GM18508 (cell line): ENCODE measurements at regions not wholly inside any gene's neighbourhood (a gene's known extent, or its start where the extent isn't known, plus 50 kb on each side); places are given as distances from the start of the nearest gene placed in this dataset.
"Not testable (repeated sequence)": the region's sequence is repeated elsewhere in the genome, so short reads cannot be mapped to it uniquely, and the experiment has no call there.

Experiments
- ATAC-seq: cut with Tn5 transposase; IDR thresholded peaks from one replicate; pipeline ENCODE4 v1.9.1; 2021; ENCODE audit warnings: moderate number of reproducible peaks; ENCODE audit not compliant: insufficient read depth, unreplicated experiment

DNA sequence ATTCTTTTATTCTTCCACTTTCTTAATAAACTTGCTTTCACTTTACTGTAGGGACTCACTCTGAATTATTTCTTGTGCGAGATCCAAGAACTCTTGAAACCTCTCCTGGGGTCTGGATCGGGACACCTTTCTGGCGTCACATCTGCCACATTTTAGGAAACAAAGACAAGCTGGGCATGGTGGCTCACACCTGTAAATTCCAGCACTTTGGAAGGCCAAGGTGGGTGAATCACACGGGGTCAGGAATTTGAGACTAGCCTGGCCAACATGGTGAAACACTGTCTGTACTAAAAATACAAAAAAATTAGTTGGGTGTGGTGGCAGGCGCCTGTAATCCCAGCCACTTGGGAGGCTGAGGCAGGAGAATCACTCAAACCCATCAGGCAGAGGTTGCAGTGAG is 1399.6 kb downstream of the CDH8 start:
- ATAC-seq = not testable (repeated sequence)

DNA sequence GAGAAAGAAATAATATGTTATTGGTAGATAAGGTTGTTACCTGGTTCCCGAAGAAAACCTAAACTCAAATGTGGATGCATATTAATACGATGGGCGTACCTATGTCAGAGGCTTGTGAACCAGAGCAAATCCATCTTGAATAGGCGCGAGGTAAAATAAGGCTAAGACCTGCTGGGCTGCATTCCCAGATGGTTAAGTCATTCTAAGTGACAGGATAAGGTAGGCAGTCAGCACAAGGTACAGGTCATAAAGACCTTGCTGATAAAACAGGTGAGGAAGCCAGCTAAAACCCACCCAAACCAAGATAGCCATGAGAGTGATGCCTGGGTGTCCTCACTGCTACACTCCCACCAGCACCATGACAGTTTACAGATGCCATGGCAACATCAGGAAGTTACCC is 1400.1 kb downstream of the CDH8 start:
- ATAC-seq = no peak

DNA sequence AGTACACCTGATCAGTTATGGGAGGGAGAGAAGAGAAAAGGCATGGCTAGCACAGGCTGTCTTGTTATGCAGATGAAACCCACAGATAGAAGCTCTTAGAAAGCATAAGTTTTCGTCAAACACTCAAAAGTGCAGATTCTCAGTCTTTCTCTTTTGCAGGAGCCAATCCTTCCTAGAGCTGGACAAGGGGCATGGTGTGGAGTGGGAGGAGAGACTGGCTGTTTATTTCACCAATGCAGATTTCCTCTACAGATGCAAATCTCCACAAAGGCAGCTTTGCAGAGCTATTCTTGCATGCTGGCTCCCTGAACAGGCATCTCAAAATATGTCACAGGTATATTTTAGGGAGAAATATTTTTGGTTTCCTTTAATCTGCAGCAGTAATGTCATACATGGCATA is 1400.7 kb downstream of the CDH8 start:
- no peak for ATAC-seq

DNA sequence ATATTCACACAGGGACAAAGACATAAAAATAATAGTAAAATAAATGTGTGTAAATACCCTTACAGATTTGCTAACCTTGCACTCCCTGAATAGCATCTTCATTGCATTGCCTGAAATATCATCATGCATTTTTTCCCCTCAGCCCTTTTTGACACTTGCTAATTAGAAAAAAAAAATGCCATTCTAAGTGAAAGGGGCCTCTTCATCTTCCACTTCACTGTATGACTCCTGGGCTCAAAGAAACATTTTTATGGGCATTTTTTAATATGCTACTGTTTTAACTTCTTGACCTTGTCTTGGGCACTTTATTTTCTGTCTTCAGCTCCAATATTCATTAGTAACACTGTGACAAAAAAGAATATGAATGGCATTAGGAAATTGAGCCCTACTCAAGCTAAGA is 1424.4 kb downstream of the CDH8 start:
- no peak for ATAC-seq

DNA sequence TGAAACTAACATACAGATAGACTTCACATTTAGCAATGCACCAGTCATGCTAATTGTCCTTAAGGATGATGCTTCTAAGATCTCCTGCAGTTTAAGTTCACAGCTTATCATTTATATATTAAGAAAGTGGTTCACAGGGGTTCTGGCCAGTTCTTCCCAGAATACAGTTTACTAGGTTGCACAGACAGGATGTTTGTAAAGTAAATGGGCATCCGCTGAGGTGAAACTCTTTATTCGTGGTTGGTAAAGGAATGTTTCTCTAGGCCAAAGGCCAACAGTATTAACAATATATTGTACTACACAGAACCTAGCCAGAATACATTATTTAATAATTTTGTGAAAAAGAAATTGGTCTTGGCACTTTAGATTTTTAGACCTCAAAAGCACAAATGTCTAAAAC is 1427.3 kb downstream of the CDH8 start:
- no peak for ATAC-seq

DNA sequence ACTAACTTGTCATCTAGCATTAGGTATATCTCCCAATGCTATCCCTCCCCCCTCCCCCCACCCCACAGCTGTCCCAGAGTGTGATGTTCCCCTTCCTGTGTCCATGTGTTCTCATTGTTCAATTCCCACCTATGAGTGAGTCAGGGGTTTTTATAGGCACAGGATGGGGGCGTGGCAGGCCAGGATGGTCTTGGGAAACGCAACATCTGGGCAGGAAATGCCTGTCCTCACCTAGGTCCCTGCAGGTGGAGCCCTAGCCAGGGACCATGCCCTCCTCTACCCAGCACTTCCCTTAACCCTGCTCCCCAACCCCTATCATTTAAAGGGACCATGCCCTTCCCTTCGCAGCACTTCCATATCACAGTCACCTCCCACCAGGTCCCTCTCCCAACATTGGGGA is 1430.6 kb downstream of the CDH8 start:
- ATAC-seq = not testable (repeated sequence)

DNA sequence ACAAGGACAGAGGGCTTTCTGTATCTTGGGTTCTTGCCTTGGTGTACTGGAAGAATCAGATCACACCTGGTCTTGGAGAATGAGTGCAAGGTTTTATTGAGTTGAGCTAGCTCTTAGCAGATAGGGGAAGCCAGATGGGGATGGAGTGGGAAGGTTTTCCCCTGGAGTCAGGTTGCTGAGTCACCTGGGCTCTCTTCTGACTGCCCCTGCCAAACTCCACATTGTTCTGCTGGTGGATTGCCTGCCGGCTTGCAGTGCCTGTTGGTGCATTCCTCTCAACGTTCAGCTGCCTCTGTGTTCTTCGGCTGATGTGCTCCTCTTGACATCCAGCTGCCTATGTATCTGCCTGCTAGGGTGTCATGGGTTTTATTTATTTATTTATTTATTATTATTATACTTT is 1431.1 kb downstream of the CDH8 start:
- ATAC-seq = no peak

DNA sequence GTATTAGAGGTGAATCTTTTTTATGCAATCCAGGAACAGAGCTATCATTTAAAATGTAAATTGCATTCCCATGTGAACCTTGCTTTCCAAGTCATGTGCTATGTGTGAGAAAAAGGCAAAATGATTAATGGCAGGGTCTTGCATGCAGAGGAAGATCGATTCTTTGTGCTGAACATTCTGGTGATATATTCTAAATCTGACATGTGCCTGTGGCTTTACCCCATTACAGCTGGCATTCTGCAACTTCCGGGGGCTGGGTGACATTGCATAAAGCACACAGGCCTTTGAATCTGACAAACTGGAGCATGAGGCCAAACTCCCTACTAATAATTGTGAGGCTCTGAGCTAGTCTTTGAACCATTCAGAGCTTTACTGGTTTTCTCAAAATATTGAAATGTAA is 1449.7 kb downstream of the CDH8 start:
- ATAC-seq = no peak

DNA sequence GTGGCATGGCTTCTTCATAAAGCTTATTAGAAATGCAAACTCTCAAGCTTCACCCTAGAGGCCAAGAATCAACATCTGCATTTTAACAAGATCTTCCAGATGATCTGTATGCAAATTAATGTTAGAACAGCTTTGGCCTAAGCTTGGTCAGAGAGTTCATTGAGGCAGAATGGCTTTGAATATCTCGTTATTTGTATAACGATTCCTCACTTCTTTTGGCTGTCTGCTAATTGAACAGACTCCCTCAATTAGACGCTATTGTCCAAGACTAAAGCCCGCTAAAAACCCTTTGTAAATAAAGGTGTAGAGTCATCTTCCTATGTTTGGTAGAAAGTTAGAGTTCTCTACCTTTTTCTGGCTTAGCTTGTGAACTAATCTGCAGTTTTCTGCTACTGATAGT is 1453.7 kb downstream of the CDH8 start:
- ATAC-seq = no peak

DNA sequence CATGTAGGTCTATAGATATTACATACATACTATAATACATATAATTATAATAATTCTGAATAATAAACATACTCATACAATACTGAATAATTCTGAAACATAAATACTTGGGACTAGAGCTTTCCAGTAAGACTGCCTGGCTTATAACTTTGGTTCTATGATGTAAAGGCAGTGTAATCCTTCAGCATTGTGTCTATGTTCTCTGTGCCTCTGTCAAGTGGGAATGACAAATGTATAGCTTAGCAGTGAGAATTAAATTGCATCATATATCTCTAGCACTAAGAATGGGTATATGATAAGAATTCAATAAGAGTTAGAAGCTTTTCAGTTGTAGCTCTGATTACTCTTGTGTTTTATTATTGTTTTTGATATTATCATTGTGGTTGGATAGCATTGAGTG is 1469.3 kb downstream of the CDH8 start:
- no peak for ATAC-seq

DNA sequence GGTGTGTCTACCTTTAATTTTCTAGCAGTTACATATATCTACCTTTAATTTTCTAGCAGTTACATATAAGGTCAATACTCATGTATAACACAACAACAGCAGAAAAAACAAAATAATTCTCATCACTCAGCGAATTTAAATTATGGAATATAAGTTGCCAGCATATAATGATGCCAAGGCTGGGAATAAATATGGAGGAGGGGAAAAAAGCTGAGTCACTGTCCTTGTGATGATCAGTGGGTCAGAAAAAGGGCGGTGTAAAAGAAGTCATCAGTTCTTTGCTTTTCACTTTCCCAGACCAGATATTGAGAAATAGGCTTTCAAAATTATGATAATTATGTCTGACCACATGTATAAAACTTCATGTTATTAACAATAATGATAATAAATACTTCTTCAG is 1471.7 kb downstream of the CDH8 start:
- no peak for ATAC-seq

DNA sequence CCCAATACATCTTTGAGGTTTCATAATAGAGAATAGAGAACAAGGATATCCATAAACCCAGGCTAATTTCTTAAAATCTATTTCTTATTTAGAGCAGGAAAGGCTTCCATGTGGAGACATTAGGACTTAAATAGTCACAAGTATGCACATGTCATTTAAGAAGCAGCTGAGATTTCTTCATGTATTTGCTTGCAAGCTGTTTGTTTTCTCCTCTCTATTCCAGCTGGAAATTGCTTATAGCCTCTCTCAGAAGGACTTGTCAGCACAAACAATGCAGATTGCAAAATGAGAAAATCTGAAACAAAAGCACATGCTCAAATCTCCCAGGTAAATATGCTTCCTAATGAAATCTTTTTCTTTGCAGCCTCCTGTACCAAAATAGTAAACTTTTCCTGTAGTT is 1473.1 kb downstream of the CDH8 start:
- ATAC-seq = no peak

DNA sequence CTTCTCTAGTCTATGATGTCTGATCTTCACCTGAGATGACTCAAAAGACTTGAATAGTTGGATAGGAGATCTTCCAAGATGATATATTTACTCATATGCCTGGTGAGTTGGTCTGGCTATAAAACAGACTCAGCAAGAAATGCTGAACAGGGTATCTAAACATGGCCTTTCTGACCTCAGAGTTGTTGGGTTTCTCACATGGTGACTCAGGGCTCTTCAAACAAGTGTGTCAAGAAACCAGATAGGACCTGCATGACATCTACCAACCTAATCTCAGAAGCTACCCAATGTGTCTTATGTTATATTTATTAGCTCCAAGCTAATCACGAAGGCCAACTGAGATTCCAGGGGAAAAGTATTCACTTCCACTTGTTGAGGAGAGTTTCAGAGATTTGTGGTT is 1477.3 kb downstream of the CDH8 start:
- ATAC-seq = no peak

DNA sequence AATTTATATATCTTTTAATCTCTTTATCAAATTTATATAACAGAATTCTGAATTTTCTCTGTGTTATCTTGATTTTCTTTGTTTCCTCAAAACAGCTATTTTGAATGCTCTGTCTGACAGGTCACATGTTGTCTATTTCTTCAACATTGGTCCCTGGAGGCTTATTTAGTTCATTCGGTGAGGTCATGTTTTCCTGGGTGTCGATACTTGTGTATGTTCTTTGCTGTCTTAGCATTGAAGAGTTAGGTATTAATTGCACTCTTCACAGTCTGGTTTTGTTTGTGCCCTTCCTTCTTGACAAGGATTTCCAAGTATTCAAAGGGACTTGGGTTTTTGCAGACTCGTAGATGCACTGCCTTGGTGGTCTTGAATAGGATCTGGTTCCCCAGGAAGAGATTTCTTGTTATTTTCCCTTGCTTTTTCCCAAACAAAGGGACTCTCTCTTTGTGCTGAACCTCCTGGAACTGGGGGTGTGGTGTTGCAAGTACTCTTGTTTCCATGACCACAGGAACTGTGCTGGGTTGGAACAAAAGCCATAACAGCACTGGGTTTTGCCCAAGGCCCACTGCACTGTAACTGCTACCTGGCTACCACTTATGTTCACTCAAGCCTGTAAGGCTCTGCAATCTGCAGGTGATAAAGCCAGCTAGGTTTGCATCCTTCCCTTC is 1483.0 kb downstream of the CDH8 start:
- no peak for ATAC-seq

DNA sequence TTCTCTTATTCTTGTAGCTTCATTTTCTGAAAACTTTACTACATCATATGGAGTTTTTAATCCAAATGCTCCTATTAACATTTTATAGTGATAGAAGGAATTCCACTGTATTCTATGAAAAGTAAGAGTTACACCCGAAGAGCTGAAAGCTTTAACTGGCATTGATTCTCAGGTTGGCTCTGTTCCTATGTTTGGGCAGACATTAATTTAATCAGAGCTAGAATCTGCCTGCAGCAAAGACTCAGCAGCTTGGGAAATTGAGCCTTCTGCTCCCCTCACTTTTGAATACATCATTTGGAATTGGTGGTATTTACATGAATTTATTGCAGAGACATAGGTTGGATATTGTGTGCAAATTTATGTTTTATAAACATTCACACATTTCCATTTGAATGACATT is 1494.7 kb downstream of the CDH8 start:
- no peak for ATAC-seq

DNA sequence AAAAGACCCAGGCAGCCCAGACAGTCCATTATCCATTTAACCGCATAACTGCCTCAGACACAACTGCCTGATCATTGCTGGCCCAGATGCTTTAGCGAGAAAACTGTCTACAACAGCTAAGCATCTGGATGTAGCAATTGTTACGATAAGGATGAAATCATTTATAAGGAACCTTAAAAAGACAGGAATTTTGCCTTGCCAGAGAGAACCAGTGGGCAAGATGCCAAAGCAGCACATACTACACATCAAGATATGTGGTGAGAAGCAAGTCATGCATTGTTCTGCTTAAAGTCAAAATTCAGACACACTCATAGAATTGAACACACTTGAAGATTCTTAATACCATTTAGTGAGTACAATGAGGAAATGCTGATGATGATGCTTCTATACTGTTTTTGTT is 1525.3 kb downstream of the CDH8 start:
- no peak for ATAC-seq

DNA sequence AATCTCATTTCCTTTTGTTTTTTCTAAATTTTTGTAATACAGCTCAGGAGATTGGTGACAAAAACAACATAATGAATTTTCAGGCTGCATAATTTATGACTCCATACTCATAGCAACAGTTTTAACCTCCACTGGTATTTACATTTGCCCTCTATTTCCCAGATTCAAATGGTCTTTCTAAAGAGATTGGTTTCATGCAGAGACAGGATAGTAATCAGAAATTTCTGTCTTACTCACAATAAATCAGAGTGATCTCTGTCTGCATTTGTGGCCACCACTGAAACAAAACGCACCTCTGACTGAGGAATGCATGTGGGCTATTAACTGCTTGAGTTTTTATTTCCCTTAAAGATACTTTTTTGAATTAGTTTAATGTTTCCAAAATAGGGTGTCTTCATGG is 1526.0 kb downstream of the CDH8 start:
- no peak for ATAC-seq

DNA sequence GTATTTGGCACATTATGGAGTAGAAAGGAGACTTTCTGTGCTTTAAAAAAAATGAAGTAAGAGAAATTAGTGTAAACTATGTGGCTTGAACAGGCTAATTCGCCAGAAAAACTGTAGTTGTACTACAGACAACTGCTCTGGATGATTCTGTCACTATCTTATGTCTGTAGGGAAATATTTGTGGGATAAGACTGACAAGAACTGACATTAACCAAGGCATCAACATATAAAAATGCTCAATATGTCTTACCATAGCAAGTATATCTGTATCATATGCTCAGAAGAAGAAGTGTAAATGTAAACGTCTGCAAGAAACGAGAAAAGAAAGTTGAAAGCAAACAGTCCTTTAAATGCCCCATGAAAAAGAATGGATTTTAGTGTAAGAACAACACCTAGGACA is 1545.0 kb downstream of the CDH8 start:
- ATAC-seq = no peak

DNA sequence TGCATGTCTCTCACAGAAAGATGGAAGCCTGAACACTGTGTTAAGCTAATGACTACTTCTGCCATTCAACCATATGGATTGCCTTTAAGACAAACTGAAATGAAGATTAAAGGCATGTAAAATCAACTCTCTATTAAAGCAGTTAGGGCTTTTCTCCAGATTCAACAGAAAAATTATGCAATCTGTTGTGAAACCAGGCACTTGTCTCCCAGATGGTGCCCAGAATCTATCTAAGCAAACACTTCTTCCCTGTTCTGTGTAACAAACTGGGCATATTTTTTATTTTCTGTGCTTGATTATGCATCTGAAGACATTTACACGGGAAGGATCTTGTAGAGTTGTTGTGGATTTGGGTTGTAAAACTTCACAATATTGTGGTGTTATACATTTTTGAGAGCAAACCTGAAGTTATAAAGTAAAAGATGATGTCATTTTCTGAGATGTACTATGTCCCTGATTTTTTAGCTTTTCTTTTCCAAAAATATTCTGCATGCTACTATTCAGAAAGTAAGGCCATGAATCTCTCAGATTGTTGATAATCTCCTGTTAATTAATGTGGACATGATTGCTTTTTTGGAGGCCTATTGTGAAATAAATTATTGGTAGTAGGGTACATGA is 1550.3 kb downstream of the CDH8 start:
- no peak for ATAC-seq

DNA sequence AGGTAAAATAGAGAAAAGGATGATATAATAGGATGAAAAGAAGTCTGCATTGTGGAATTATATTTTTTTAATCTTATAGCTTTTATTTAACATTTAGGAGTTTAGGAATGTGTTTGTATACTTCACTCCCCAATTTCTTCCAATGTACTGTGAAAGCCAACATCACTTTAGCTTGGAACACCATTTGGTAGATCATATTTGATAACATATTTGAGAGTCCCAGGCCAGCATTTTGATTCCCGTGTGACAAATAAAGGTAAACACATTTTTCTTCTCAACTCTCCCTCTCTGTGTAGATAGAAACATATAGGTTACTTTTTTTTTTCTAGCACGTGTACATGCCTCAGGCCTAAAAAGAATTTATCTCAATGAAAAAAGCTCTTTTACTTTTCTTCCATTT is 1551.3 kb downstream of the CDH8 start:
- ATAC-seq = no peak

DNA sequence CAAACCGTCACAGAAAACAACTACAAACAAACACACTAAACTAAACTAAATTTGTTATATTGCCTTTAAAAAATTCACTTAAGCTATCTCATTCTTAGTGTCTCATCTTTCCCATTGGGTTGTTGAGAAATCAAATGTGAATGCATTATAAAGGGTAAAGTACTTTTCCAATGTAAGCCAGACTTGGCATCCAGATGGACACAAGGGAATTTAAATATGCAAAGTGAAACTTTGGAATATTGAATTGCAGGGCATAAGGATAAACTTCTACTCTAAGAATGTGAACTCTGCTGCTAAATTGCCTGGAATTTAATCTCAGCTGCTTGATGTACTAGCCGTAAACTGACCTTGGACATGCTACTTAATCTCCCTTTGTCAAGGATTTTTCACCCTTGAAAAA is 1554.6 kb downstream of the CDH8 start:
- no peak for ATAC-seq

DNA sequence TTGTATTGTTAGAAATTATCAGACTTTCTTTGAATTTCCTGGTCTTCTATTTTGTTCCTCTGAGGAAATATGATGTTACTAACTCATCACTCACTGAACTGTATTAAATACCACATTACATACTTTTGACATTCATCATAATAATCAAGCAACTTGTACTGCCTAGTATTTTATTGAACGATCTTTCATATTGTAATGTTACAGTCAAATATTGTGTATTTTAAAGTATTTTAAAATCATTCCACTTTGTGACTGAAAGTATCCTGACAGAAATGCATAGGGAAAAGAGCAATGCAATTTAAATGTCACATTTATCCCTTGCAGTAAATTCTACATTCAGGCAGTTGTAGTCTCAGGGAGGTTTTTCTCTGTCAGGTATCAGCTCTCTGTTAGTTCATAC is 1557.4 kb downstream of the CDH8 start:
- no peak for ATAC-seq

DNA sequence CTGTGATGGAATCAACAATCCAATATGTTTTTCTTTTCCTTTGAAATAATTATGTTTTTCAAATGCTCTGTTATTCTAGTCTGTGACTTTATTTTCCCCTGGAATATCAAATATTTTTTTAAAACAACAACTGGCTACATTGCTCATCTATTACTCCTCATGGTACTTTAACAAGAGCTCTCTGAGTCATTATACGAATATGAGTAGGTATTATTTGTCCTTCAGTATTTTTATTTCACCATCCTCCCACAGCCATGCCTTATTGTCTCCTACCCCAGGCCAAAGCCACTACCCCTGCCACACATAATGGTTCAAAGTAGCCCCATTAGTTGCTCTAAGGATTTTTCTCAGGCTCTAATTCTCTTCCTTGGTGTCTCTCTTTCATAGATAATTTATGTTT is 1572.3 kb downstream of the CDH8 start:
- ATAC-seq = no peak
